Kidney epithelial cell (primary cell): ENCODE measurements at regions not wholly inside any gene's neighbourhood (a gene's known extent, or its start where the extent isn't known, plus 50 kb on each side); places are given as distances from the start of the nearest gene placed in this dataset.

Experiments used
- DNase-seq: peaks from one replicate; pipeline ENCODE4 v3.0.0-alpha.2; 2010; ENCODE audit warnings: low read depth
- H3K27me3 ChIP-seq: 2 replicates; pipeline ENCODE4 v1.6.0; 2011; ENCODE audit warnings: low read length; ENCODE audit not compliant: control insufficient read depth, insufficient read depth
- H3K36me3 ChIP-seq: 2 replicates; pipeline ENCODE4 v1.5.1; 2011; ENCODE audit warnings: low read length; ENCODE audit not compliant: control insufficient read depth, insufficient read depth
- H3K4me3 ChIP-seq: 2 replicates; pipeline ENCODE4 v1.5.1; 2011; ENCODE audit warnings: low read depth, mild to moderate bottlenecking, control low read depth, low read length
- CTCF ChIP-seq: IDR thresholded peaks from 2 replicates; pipeline ENCODE4 v1.5.1; 2011; ENCODE audit warnings: mild to moderate bottlenecking, moderate library complexity, low read length, control low read depth, inconsistent platforms; ENCODE audit not compliant: insufficient read depth, poor library complexity, severe bottlenecking

GRCh38 chr3:106880206-106880605, 497.0 kb upstream of the CCDC54 start:
- Histone ChIP-seq H3K36me3 (no peaks in the 10 kb centered on the region), H3K4me3 (no peak overlapping the region), H3K27me3 (no peaks in the 10 kb centered on the region)
- TF ChIP-seq CTCF, result no peak
- no peak for DNase-seq

GRCh38 chr3:106881186-106881585, 496.1 kb upstream of the CCDC54 start:
- no peaks in the 10 kb centered on the region for H3K36me3 ChIP-seq
- H3K4me3 ChIP-seq, result no peak overlapping the region
- no peaks in the 10 kb centered on the region for H3K27me3 ChIP-seq
- no peak for DNase-seq
- no peak for TF ChIP-seq CTCF

- DNase-seq, result no peak
- no peaks in the 10 kb centered on the region for H3K36me3 ChIP-seq
- TF ChIP-seq CTCF, result no peak
- no peaks in the 10 kb centered on the region for H3K27me3 ChIP-seq
- H3K4me3 ChIP-seq, result no peak overlapping the region
Measured at GRCh38 chr3:106882297-106882696, 494.9 kb upstream of the CCDC54 start.

- Histone ChIP-seq H3K36me3 (no peaks in the 10 kb centered on the region), H3K27me3 (no peaks in the 10 kb centered on the region), H3K4me3 (no peak overlapping the region)
- no peak for DNase-seq
- no peak for TF ChIP-seq CTCF
Measured at GRCh38 chr3:106906074-106906473, 471.2 kb upstream of the CCDC54 start.

- no peaks in the 10 kb centered on the region for H3K36me3 ChIP-seq
- DNase-seq, result no peak
- TF ChIP-seq CTCF, result no peak
- no peaks in the 10 kb centered on the region for H3K27me3 ChIP-seq
- H3K4me3 ChIP-seq, result no peak overlapping the region
Measured at GRCh38 chr3:106908181-106908938, 468.9 kb upstream of the CCDC54 start.
